ENCODE measurements at regions not wholly inside any gene's neighbourhood (a gene's known extent, or its start where the extent isn't known, plus 50 kb on each side); places are given as distances from the start of the nearest gene placed in this dataset.
A peak's percentile ranks its signal among the peaks of the same experiment; 100 is the strongest.
"Not testable (repeated sequence)": the region's sequence is repeated elsewhere in the genome, so short reads cannot be mapped to it uniquely, and the experiment has no call there.

- DNase-seq (ENCODE audit: low spot score), result no peak
Measured at GRCh38 chr12:92421701-92422100, 276.1 kb upstream of the BTG1 start.

DNA sequence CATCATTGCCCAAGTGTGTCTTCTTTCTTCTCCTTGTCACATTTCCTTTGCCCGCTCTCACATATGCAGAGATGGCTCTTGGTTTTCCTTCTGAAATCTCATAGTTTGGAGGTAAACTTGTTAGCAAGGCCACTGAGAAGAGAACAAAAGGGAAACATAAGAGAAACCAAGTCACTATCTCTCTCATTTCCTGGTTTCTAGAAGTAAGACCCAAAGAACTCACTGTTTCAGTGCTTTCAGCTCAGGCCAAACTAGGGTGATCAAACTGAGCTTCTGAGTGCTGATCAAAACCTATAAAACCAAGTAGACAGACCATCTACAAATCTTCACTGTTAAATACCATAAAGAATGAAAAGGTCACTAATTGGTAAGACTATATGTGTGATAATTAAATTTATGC lies 275.4 kb upstream of the BTG1 start:
- no peak for DNase-seq (ENCODE audit: low spot score)

DNA sequence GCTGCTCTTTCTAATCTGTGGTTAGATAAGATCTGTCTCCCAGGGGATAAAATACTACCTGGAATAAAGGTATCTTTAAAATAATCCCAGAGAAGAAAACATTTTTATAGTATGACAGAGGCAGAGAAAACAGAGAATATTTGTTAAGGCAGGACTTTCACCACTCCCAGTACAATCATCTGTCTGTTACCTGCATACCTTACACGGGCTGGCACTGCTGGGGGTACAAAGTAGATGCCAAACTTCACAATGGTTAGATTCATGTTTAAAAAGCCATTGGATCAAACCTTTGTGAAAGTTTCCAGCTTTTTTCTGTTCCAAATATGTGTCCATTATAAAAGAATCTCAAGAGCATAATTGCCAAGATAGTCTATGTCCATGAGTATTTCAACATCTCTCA lies 273.6 kb upstream of the BTG1 start:
- no peak for DNase-seq (ENCODE audit: low spot score)

- no peak for DNase-seq (ENCODE audit: low spot score)
Measured at GRCh38 chr12:92418381-92418780, 272.7 kb upstream of the BTG1 start.

GRCh38 chr12:92417373-92417772 lies 271.7 kb upstream of the BTG1 start:
- no peak for DNase-seq (ENCODE audit: low spot score)

DNA sequence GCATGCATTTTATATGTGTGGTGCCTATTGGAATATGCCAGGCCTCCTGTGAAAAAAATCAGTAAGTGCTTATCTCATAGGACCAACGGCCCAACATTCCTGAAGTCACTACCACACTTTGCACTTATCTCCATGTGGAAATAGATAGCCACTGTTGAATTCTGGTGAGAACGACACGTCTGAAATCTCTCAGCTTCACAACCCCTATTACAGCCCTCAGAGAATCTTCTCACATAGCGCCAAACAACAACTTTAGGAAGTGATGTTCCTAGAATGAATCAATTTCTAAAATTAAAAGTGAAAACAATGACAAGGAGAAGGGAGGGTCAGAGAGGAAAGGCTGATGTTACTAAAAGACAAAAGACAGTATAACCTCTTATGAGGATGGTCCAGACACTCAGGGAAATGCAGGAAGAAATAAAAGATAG lies 270.8 kb upstream of the BTG1 start:
- no peak for DNase-seq (ENCODE audit: low spot score)

- DNase-seq (ENCODE audit: low spot score), result no peak
Measured at GRCh38 chr12:92414170-92415070, 268.8 kb upstream of the BTG1 start.

- no peak for DNase-seq (ENCODE audit: low spot score)
Measured at GRCh38 chr12:92413286-92413685, 267.6 kb upstream of the BTG1 start.

GRCh38 chr12:92412856-92413255 lies 267.2 kb upstream of the BTG1 start:
- DNase-seq (ENCODE audit: low spot score), result peak; percentile 4

GRCh38 chr12:92411687-92412086 lies 266.0 kb upstream of the BTG1 start:
- DNase-seq (ENCODE audit: low spot score), result no peak

- peak; percentile 31 for DNase-seq (ENCODE audit: low spot score)
Measured at GRCh38 chr12:92408072-92408900, 262.6 kb upstream of the BTG1 start.

DNA sequence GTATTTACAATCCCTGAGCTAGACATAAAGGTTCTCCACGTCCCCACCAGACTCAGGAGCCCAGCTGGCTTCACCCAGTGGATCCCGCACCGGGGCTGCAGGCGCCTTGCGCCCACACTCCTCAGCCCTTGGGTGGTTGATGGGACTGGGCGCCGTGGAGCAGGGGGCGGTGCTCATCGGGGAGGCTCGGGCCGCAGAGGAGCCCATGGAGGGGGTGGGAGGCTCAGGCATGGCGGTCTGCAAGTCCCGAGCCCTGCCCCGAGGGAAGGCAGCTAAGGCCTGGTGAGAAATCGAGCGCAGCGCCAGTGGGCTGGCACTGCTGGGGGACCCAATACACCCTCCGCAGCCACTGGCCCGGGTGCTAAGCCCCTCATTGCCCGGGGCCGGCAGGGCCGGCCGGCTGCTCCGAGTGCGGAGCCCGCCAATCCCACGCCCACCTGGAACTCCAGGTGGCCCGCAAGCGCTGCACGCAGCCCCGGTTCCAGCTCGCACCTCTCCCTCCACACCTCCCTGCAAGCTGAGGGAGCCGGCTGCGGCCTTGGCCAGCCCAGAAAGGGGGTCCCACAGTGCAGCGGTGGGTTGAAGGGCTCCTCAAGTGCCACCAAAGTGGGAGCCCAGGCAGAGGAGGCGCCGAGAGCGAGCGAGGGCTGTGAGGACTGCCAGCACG lies 260.9 kb upstream of the BTG1 start:
- not testable (repeated sequence) for DNase-seq (ENCODE audit: low spot score)

GRCh38 chr12:92405801-92406251 lies 260.2 kb upstream of the BTG1 start:
- not testable (repeated sequence) for DNase-seq (ENCODE audit: low spot score)

DNA sequence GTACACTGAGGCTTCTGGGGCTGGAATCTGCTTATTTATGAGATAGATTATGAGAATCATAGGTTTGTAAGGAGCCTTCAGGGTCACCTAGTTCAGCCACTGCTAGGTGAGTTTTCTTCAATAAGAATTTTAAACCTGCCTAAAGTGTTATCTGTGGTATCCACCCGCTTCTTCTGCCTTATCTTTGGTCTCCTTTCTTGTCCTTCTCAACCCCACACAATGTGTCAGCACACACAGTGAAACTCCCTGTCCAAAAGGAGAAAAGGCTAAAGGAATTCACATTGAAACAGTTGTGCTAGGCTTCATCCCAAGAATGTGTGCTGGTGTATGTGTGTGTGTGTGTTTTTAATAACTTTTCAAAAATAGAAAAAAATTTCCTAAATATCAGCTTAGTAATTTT lies 259.3 kb upstream of the BTG1 start:
- no peak for DNase-seq (ENCODE audit: low spot score)

DNA sequence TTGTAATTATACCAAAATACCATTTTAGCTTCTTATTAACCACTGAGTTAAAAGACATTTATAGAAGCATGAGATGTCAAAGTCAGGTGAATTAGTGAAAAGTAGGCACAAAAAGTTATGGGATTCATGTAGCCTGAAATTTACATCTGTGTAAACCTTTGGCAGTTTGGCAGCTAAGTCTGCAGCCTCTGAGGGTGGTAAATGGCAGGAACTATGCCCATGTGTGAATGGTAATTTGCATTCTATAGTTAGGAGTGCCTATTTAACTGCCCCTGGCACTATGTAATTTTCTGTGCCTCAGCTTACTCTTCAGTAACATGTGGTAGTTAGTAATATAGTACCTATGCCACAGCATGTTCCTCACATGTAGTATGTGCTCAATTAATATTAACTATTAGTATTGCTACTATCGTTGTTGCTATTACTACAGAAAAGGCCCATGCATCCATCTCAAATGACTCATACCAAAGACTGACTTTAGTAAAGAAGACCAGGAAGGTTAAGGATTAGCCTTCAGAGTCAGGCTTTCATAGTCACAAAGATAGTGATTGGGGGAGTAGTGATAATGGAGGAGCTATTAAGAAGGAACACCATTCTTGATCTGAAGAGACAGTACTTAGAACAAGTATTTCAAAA lies 258.7 kb upstream of the BTG1 start:
- DNase-seq (ENCODE audit: low spot score), result no peak

- DNase-seq (ENCODE audit: low spot score), result no peak
Measured at GRCh38 chr12:92403210-92404175, 257.8 kb upstream of the BTG1 start.

- DNase-seq (ENCODE audit: low spot score), result no peak
Measured at GRCh38 chr12:92402415-92402814, 256.8 kb upstream of the BTG1 start.

GRCh38 chr12:92400006-92400405 lies 254.4 kb upstream of the BTG1 start:
- no peak for DNase-seq (ENCODE audit: low spot score)

DNA sequence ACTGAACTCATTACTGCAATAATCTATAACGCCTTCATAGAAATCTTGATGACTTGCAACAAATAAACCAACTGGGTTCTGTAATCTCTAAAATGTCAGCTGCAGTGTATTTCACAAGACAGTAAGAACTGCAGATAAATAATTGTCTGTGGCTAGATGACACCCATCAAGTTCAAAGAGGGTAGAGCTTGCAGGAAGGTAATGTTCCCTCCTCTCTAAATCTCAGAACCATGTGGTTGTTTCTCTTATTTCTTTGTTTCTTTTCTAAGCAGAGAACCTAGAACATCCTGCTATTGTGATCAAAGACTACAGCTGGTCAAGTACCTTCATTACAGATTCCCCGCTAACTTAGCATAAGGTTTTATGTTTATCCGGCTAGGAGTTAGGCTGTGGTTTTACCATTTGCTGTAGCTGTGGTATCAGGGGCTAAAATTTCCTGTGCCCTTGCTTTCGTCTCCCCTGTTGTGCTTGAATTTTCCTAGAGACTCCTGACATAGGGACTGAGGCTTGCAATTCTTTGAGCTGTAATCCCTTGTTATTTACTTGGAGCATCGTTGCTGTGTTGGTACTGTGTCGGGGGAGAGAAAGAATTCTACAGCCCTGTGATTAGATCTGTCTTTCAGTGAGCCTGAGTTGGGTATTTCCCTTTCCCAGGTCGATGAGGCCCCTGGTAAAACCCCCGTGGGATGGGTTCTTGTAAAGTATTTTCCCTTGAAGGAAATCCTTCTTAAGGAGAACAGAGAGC lies 253.1 kb upstream of the BTG1 start:
- no peak for DNase-seq (ENCODE audit: low spot score)

- peak; percentile 61 for DNase-seq (ENCODE audit: low spot score)
Measured at GRCh38 chr12:92396647-92397252, 251.1 kb upstream of the BTG1 start.

Data from GM03348 (cell line).